GM23338 (cell line): ENCODE measurements at regions not wholly inside any gene's neighbourhood (a gene's known extent, or its start where the extent isn't known, plus 50 kb on each side); places are given as distances from the start of the nearest gene placed in this dataset.

Experiments
- ATAC-seq: fragments of 200-7000 bp; cut with Tn5 transposase; 3 replicates; pipeline ENCODE4 v1.9.1; 2020
- DNase-seq: peaks from one replicate; pipeline ENCODE4 v3.0.0-alpha.2; 2015; ENCODE audit warnings: low spot score
- H2AFZ ChIP-seq: fragments of 200-600 bp; sonication (generic); 2 replicates; pipeline ENCODE4 v1.8.0; 2016; ENCODE audit warnings: antibody characterized with exemption, mild to moderate bottlenecking, moderate library complexity
- H3F3A ChIP-seq: fragments of 200-600 bp; sonication (generic); replicated peaks from 2 replicates; pipeline ENCODE4 v1.8.0; 2017; ENCODE audit warnings: antibody characterized with exemption, mixed run types, low read depth
- H3K27ac ChIP-seq: fragments of 200-600 bp; sonication (generic); 2 replicates; pipeline ENCODE4 v1.6.1; 2016; ENCODE audit warnings: low read depth
- H3K27me3 ChIP-seq: fragments of 200-600 bp; sonication (generic); 2 replicates; pipeline ENCODE4 v1.8.0; 2016; ENCODE audit warnings: mild to moderate bottlenecking, mixed run types, moderate library complexity; ENCODE audit not compliant: insufficient read depth
- H3K36me3 ChIP-seq: fragments of 200-600 bp; sonication (generic); 2 replicates; pipeline ENCODE4 v1.8.0; 2016; ENCODE audit warnings: mild to moderate bottlenecking; ENCODE audit not compliant: insufficient read depth
- H3K4me1 ChIP-seq: fragments of 200-600 bp; sonication (generic); 2 replicates; pipeline ENCODE4 v1.8.0; 2016; ENCODE audit warnings: mild to moderate bottlenecking, moderate library complexity; ENCODE audit not compliant: insufficient read depth
- H3K4me2 ChIP-seq: fragments of 200-600 bp; sonication (generic); 2 replicates; pipeline ENCODE4 v1.7.1; 2017; ENCODE audit warnings: mixed run types
- H3K4me3 ChIP-seq: fragments of 200-600 bp; sonication (generic); 2 replicates; pipeline ENCODE4 v1.6.1; 2016; ENCODE audit warnings: mixed run types
- H3K79me2 ChIP-seq: fragments of 200-600 bp; sonication (generic); replicated peaks from 2 replicates; pipeline ENCODE4 v1.8.0; 2017; ENCODE audit warnings: mild to moderate bottlenecking; ENCODE audit not compliant: insufficient read depth
- H3K9me2 ChIP-seq: fragments of 200-600 bp; sonication (generic); 2 replicates; pipeline ENCODE4 v1.8.0; 2017; ENCODE audit not compliant: insufficient read depth
- H4K20me1 ChIP-seq: fragments of 200-600 bp; sonication (generic); replicated peaks from 2 replicates; pipeline ENCODE4 v1.8.0; 2017; ENCODE audit warnings: mild to moderate bottlenecking; ENCODE audit not compliant: insufficient read depth
- H3K27ac Mint-ChIP-seq: 2 replicates; pipeline ENCODE4 v1.8.0; 2020; ENCODE audit warnings: inconsistent platforms, mild to moderate bottlenecking, moderate library complexity, mixed read lengths
- H3K27me3 Mint-ChIP-seq: 3 replicates; pipeline ENCODE4 v1.8.0; 2022; ENCODE audit warnings: low read depth, mild to moderate bottlenecking, moderate library complexity, mixed read lengths, inconsistent platforms; ENCODE audit not compliant: insufficient read depth, poor library complexity
- H3K36me3 Mint-ChIP-seq: 3 replicates; pipeline ENCODE4 v1.8.0; 2021; ENCODE audit warnings: low read depth, mild to moderate bottlenecking, inconsistent platforms, moderate library complexity, mixed read lengths
- H3K4me1 Mint-ChIP-seq: 3 replicates; pipeline ENCODE4 v1.8.0; 2020; ENCODE audit warnings: mild to moderate bottlenecking, inconsistent platforms, mixed read lengths
- H3K4me3 Mint-ChIP-seq: 3 replicates; pipeline ENCODE4 v1.8.0; 2021; ENCODE audit warnings: moderate library complexity, mild to moderate bottlenecking, inconsistent platforms, mixed read lengths
- H3K9me3 Mint-ChIP-seq: 3 replicates; pipeline ENCODE4 v1.8.0; 2020; ENCODE audit warnings: moderate library complexity, mild to moderate bottlenecking, inconsistent platforms, mixed read lengths
- ETS1 ChIP-seq: IDR thresholded peaks from 2 replicates; pipeline ENCODE4 v1.6.1; 2016; ENCODE audit warnings: antibody characterized with exemption
- EZH2 ChIP-seq: fragments of 200-600 bp; sonication (generic); IDR thresholded peaks from one replicate; pipeline ENCODE4 v1.8.0; 2017; ENCODE audit warnings: antibody characterized with exemption, mild to moderate bottlenecking, low read depth; ENCODE audit not compliant: unreplicated experiment
- NANOG ChIP-seq: IDR thresholded peaks from 2 replicates; pipeline ENCODE4 v1.6.1; 2016; ENCODE audit warnings: antibody characterized with exemption, borderline replicate concordance
- POLR2AphosphoS5 ChIP-seq: IDR thresholded peaks from 2 replicates; pipeline ENCODE4 v1.6.1; 2016; ENCODE audit warnings: antibody characterized with exemption, low read depth
- STAT1 ChIP-seq: IDR thresholded peaks from one replicate; pipeline ENCODE4 v1.6.1; 2016; ENCODE audit warnings: antibody characterized with exemption; ENCODE audit not compliant: unreplicated experiment
- ZNF114 ChIP-seq: fragments of 250-450 bp; sonication (Bioruptor Pico); IDR thresholded peaks from 2 replicates; pipeline ENCODE4 v1.5.0; 2020; ENCODE audit warnings: mild to moderate bottlenecking, moderate library complexity
- TF ChIP-seq, protein P1 (sequence below): IDR thresholded peaks from one replicate; pipeline ENCODE4 v1.6.1; 2018; ENCODE audit warnings: antibody characterized with exemption; ENCODE audit not compliant: unreplicated experiment
- TF ChIP-seq, protein P2 (sequence below): fragments of 250-450 bp; sonication (Bioruptor Pico); IDR thresholded peaks from 2 replicates; pipeline ENCODE4 v1.5.0; 2020; ENCODE audit warnings: mild to moderate bottlenecking, moderate library complexity

- Histone ChIP-seq H3K27me3 (no peaks in the 10 kb centered on the region), H4K20me1 (no peaks in the 10 kb centered on the region)
- H3K4me3 Mint-ChIP-seq = no peak overlapping the region
Observed at GRCh38 chr4:166257891-166258290, 384.9 kb downstream of the TLL1 start.

DNA sequence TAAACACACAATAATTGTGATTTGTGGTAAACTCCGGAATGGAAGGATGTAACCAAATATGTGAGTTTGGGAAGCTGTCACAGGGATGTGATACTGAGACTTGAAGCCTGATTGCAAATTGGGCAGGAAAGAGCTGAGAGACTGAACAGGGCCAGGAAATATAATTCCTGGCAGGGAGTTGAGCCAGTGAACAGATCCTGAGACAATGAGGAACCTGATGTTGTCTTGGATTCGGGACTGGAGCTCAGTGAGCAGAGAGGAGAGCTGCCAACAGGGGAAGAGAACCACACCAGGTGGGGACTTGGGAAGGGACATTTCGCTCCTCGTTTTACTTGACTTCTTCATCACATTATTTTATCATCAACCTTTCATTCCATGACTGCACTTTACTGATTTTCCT, 386.0 kb downstream of the TLL1 start:
- Mint-ChIP-seq H3K4me3 (no peak overlapping the region), H3K27me3 (no peaks in the 10 kb centered on the region)
- no peak overlapping the region for H3K4me3 ChIP-seq
- TF ChIP-seq, protein P1, sequence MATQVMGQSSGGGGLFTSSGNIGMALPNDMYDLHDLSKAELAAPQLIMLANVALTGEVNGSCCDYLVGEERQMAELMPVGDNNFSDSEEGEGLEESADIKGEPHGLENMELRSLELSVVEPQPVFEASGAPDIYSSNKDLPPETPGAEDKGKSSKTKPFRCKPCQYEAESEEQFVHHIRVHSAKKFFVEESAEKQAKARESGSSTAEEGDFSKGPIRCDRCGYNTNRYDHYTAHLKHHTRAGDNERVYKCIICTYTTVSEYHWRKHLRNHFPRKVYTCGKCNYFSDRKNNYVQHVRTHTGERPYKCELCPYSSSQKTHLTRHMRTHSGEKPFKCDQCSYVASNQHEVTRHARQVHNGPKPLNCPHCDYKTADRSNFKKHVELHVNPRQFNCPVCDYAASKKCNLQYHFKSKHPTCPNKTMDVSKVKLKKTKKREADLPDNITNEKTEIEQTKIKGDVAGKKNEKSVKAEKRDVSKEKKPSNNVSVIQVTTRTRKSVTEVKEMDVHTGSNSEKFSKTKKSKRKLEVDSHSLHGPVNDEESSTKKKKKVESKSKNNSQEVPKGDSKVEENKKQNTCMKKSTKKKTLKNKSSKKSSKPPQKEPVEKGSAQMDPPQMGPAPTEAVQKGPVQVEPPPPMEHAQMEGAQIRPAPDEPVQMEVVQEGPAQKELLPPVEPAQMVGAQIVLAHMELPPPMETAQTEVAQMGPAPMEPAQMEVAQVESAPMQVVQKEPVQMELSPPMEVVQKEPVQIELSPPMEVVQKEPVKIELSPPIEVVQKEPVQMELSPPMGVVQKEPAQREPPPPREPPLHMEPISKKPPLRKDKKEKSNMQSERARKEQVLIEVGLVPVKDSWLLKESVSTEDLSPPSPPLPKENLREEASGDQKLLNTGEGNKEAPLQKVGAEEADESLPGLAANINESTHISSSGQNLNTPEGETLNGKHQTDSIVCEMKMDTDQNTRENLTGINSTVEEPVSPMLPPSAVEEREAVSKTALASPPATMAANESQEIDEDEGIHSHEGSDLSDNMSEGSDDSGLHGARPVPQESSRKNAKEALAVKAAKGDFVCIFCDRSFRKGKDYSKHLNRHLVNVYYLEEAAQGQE = no peak
- no peak for TF ChIP-seq EZH2
- no peak for TF ChIP-seq POLR2AphosphoS5
- no peak for TF ChIP-seq ZNF114 (CRISPR knock-in tag)
- TF ChIP-seq ETS1 = no peak
- no peak for TF ChIP-seq STAT1

More at GRCh38 chr4:166257891-166258290, 384.9 kb downstream of the TLL1 start:
- H3K36me3 ChIP-seq = no peaks in the 10 kb centered on the region
- Mint-ChIP-seq H3K36me3 (no peaks in the 10 kb centered on the region), H3K27me3 (no peaks in the 10 kb centered on the region), H3K9me3 (no peaks in the 10 kb centered on the region), H3K4me1 (no peaks in the 10 kb centered on the region), H3K27ac (no peak overlapping the region; the same call in 1 of the 2 replicates)
- no peak overlapping the region for H3K4me2 ChIP-seq
- ATAC-seq = no peak
- H2AFZ ChIP-seq = peak overlapping the region; percentile 21; the same call in 1 of the 2 replicates
- no peak overlapping the region for H3K27ac ChIP-seq
- H3K4me1 ChIP-seq = no peaks in the 10 kb centered on the region
- H3K79me2 ChIP-seq = no peaks in the 10 kb centered on the region
- no peak for DNase-seq
- no peaks in the 10 kb centered on the region for H3K9me2 ChIP-seq
- H3K4me3 ChIP-seq = no peak overlapping the region
- TF ChIP-seq, protein P2, sequence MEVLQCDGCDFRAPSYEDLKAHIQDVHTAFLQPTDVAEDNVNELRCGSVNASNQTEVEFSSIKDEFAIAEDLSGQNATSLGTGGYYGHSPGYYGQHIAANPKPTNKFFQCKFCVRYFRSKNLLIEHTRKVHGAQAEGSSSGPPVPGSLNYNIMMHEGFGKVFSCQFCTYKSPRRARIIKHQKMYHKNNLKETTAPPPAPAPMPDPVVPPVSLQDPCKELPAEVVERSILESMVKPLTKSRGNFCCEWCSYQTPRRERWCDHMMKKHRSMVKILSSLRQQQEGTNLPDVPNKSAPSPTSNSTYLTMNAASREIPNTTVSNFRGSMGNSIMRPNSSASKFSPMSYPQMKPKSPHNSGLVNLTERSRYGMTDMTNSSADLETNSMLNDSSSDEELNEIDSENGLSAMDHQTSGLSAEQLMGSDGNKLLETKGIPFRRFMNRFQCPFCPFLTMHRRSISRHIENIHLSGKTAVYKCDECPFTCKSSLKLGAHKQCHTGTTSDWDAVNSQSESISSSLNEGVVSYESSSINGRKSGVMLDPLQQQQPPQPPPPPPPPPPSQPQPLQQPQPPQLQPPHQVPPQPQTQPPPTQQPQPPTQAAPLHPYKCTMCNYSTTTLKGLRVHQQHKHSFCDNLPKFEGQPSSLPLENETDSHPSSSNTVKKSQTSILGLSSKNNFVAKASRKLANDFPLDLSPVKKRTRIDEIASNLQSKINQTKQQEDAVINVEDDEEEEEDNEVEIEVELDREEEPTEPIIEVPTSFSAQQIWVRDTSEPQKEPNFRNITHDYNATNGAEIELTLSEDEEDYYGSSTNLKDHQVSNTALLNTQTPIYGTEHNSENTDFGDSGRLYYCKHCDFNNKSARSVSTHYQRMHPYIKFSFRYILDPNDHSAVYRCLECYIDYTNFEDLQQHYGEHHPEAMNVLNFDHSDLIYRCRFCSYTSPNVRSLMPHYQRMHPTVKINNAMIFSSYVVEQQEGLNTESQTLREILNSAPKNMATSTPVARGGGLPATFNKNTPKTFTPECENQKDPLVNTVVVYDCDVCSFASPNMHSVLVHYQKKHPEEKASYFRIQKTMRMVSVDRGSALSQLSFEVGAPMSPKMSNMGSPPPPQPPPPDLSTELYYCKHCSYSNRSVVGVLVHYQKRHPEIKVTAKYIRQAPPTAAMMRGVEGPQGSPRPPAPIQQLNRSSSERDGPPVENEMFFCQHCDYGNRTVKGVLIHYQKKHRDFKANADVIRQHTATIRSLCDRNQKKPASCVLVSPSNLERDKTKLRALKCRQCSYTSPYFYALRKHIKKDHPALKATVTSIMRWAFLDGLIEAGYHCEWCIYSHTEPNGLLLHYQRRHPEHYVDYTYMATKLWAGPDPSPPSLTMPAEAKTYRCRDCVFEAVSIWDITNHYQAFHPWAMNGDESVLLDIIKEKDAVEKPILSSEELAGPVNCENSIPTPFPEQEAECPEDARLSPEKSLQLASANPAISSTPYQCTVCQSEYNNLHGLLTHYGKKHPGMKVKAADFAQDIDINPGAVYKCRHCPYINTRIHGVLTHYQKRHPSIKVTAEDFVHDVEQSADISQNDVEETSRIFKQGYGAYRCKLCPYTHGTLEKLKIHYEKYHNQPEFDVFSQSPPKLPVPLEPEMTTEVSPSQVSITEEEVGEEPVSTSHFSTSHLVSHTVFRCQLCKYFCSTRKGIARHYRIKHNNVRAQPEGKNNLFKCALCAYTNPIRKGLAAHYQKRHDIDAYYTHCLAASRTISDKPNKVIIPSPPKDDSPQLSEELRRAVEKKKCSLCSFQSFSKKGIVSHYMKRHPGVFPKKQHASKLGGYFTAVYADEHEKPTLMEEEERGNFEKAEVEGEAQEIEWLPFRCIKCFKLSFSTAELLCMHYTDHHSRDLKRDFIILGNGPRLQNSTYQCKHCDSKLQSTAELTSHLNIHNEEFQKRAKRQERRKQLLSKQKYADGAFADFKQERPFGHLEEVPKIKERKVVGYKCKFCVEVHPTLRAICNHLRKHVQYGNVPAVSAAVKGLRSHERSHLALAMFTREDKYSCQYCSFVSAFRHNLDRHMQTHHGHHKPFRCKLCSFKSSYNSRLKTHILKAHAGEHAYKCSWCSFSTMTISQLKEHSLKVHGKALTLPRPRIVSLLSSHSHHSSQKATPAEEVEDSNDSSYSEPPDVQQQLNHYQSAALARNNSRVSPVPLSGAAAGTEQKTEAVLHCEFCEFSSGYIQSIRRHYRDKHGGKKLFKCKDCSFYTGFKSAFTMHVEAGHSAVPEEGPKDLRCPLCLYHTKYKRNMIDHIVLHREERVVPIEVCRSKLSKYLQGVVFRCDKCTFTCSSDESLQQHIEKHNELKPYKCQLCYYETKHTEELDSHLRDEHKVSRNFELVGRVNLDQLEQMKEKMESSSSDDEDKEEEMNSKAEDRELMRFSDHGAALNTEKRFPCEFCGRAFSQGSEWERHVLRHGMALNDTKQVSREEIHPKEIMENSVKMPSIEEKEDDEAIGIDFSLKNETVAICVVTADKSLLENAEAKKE (CRISPR knock-in tag) = no peak
- no peak for TF ChIP-seq NANOG
- H3F3A ChIP-seq = no peaks in the 10 kb centered on the region

More for the DNA sequence above, 386.0 kb downstream of the TLL1 start:
- H4K20me1 ChIP-seq = no peaks in the 10 kb centered on the region
- no peak overlapping the region for H3K4me2 ChIP-seq
- no peak overlapping the region for H3K27ac Mint-ChIP-seq
- DNase-seq (no peak), ATAC-seq (no peak)
- peak overlapping the region; percentile 44; the same call in 1 of the 2 replicates for H2AFZ ChIP-seq
- H3K9me2 ChIP-seq = no peaks in the 10 kb centered on the region; the same call in 1 of the 2 replicates
- no peaks in the 10 kb centered on the region for H3K79me2 ChIP-seq
- no peaks in the 10 kb centered on the region for H3K4me1 ChIP-seq
- no peaks in the 10 kb centered on the region for H3K36me3 Mint-ChIP-seq
- no peaks in the 10 kb centered on the region for H3K27me3 ChIP-seq
- H3F3A ChIP-seq = no peaks in the 10 kb centered on the region
- no peak overlapping the region for H3K27ac ChIP-seq
- no peaks in the 10 kb centered on the region for H3K4me1 Mint-ChIP-seq
- H3K36me3 ChIP-seq = no peaks in the 10 kb centered on the region
- no peaks in the 10 kb centered on the region for H3K9me3 Mint-ChIP-seq
